ENCODE measurements at regions not wholly inside any gene's neighbourhood (a gene's known extent, or its start where the extent isn't known, plus 50 kb on each side); places are given as distances from the start of the nearest gene placed in this dataset.

DNA sequence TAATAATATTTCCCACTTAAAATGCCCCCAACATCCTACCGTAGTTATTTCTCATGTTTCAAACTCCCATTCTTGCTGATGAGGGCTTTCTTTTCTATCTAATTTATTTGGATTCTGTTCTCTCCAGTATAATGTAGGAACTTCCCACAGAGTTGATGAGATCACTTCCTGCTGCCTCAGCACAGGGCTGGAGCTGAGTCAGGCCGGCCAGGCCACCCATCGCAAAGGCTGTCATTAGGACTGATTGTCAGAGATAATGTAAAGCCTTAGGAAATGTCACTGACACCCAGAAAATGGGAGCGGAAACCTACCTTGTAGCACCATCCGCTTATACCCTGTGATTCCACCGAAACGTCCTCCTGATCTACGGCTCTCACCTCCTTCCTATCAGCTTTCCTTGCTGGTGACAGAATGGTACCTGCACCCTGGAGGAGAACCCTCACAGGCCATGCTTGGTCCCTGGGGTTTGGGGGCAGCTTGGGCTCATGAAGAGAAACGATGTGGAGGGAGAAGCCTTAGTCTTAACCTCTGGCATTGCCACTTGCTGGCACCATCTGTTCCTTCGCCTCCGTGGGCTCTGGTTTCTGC, 672.8 kb upstream of the ID2 start:
- TF ChIP-seq CTCF (IDR thresholded peaks at IDR 0.05 in 4 of 5, conservative IDR thresholded peaks at IDR 0.05 in 1 of 5) = no peak
- TF ChIP-seq POLR2A (IDR thresholded peaks at IDR 0.05) = no peak
- Histone ChIP-seq H3K4me3 (no peak overlapping the region), H3K9me3 (no peaks in the 10 kb centered on the region), H3K36me3 (no peaks in the 10 kb centered on the region), H3K27ac (no peak overlapping the region), H3K4me1 (peaks cover 3 to 5% of the 10 kb centered on the region in 2 donors), H3K27me3 (no peaks in the 10 kb centered on the region)
- intact Hi-C loops (cut with DNase I; ENCODE audit: low total_unique reads) (loop anchor here (10.0 kb wide), 2 partner anchors 826 to 1626 kb away; partner anchors contain the start of genes KIDINS220 and YWHAQ), in situ Hi-C loops (cut with MboI; ENCODE audit: low sequenced_read_pairs in 4 of 4) (loop anchor here in 1 of 4 donors (25.0 kb wide), 1 partner anchor 678 kb away; the partner anchor contains the start of gene ID2)
- no peak for ATAC-seq
- no peak for DNase-seq

GRCh38 chr2:8015848-8016600, 665.8 kb upstream of the ID2 start:
- Histone ChIP-seq H3K36me3 (no peaks in the 10 kb centered on the region), H3K4me1 (no peaks in the 10 kb centered on the region), H3K9me3 (no peaks in the 10 kb centered on the region), H3K27me3 (no peaks in the 10 kb centered on the region), H3K27ac (no peak overlapping the region), H3K4me3 (no peak overlapping the region)
- ATAC-seq (no peak), DNase-seq (no peak)
- TF ChIP-seq CTCF (IDR thresholded peaks at IDR 0.05 in 4 of 5, conservative IDR thresholded peaks at IDR 0.05 in 1 of 5) = no peak
- no peak for TF ChIP-seq POLR2A (IDR thresholded peaks at IDR 0.05)
- intact Hi-C loops (cut with DNase I; ENCODE audit: low total_unique reads) = no loop called here
- in situ Hi-C loops (cut with MboI; ENCODE audit: low sequenced_read_pairs in 4 of 4) = loop anchor here in 1 of 4 donors (25.0 kb wide), 1 partner anchor 671 kb away; the partner anchor contains the start of gene ID2

- intact Hi-C loops (cut with DNase I; ENCODE audit: low total_unique reads) = no loop called here
- Histone ChIP-seq H3K4me3 (no peak overlapping the region), H3K27me3 (no peaks in the 10 kb centered on the region), H3K36me3 (no peaks in the 10 kb centered on the region), H3K27ac (no peak overlapping the region), H3K4me1 (no peaks in the 10 kb centered on the region), H3K9me3 (no peaks in the 10 kb centered on the region)
- TF ChIP-seq CTCF (IDR thresholded peaks at IDR 0.05 in 4 of 5, conservative IDR thresholded peaks at IDR 0.05 in 1 of 5) (no peak), POLR2A (IDR thresholded peaks at IDR 0.05) (no peak)
- ATAC-seq (no peak), DNase-seq (no peak)
- in situ Hi-C loops (cut with MboI; ENCODE audit: low sequenced_read_pairs in 4 of 4) = loop anchor here in 1 of 4 donors (25.0 kb wide), 1 partner anchor 671 kb away; the partner anchor contains the start of gene ID2
Measured at GRCh38 chr2:8016688-8017087, 665.2 kb upstream of the ID2 start.

- DNase-seq = no peak
- intact Hi-C loops (cut with DNase I; ENCODE audit: low total_unique reads) = no loop called here
- no peak overlapping the region for H3K4me3 ChIP-seq
- no peaks in the 10 kb centered on the region for H3K36me3 ChIP-seq
- no peak for TF ChIP-seq POLR2A (IDR thresholded peaks at IDR 0.05)
- no peak for TF ChIP-seq CTCF (IDR thresholded peaks at IDR 0.05 in 4 of 5, conservative IDR thresholded peaks at IDR 0.05 in 1 of 5)
- no peaks in the 10 kb centered on the region for H3K4me1 ChIP-seq
- no peaks in the 10 kb centered on the region for H3K27me3 ChIP-seq
- ATAC-seq = no peak
- no peaks in the 10 kb centered on the region for H3K9me3 ChIP-seq
- in situ Hi-C loops (cut with MboI; ENCODE audit: low sequenced_read_pairs in 4 of 4) = loop anchor here in 1 of 4 donors (25.0 kb wide), 1 partner anchor 668 kb away; the partner anchor contains the start of gene ID2
- H3K27ac ChIP-seq = no peak overlapping the region
Measured at GRCh38 chr2:8018956-8019355, 662.9 kb upstream of the ID2 start.
